ENCODE measurements at regions not wholly inside any gene's neighbourhood (a gene's known extent, or its start where the extent isn't known, plus 50 kb on each side); places are given as distances from the start of the nearest gene placed in this dataset.
A peak's percentile ranks its signal among the peaks of the same experiment; 100 is the strongest.

GRCh38 chr7:104963991-104964385, 50.0 kb upstream of the KMT2E start:
- no peak for TF ChIP-seq CTCF (IDR thresholded peaks at IDR 0.05; ENCODE audit: low read depth, low read length)

More at GRCh38 chr7:104963991-104964385, 50.0 kb upstream of the KMT2E start:
- no peak overlapping the region for H3K4me3 ChIP-seq (replicated peaks in 1 of 2; ENCODE audit: low read depth in 2 of 2, low read length in 2 of 2)
- peak; percentile 66 to 90 for DNase-seq (ENCODE audit: low read depth in 2 of 2)

Measured in cardiac fibroblast (primary cell).